ENCODE measurements at regions not wholly inside any gene's neighbourhood (a gene's known extent, or its start where the extent isn't known, plus 50 kb on each side); places are given as distances from the start of the nearest gene placed in this dataset.

- TF ChIP-seq CTCF (IDR thresholded peaks at IDR 0.05) (no peak), POLR2A (IDR thresholded peaks at IDR 0.05) (no peak)
Observed at GRCh38 chr2:121118951-121119350, 166.1 kb downstream of the TFCP2L1 start.
